ENCODE measurements at regions not wholly inside any gene's neighbourhood (a gene's known extent, or its start where the extent isn't known, plus 50 kb on each side); places are given as distances from the start of the nearest gene placed in this dataset.

DNA sequence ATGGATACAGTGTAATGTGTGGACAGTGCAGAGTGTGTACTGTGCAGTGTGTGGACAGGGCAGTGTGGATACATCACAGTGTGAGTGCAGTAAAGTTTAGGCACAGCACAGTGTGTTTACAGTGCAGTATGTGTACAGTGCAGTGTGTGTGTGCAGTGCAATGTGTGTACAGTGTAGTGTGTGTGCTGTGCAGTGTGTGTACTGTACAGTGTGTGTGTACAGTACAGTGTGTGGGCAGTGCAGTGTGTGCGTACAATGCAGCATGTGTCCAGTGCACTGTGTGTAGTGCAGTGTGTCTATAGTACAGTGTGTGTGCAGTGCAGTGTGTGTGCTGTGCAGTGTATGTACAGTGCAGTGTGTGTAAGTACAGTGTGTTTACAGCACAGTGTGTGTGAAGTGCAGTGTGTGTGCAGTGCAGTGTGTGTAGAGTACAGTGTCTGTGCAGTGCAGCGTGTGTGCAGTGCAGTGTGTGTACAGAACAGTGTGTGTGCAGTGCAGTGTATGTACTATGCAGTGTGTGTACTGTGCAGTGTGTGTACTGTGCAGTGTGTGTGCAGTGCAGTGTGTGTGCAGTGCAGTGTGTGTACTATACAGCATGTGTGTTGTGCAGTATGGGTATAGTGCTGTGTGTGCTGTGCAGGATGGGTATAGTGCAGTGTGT, 385.2 kb downstream of the KIF16B start:
- intact Hi-C loops (cut with DNase I, micrococcal nuclease): no loop called here
- Histone ChIP-seq H3K9me3 (no peaks in the 10 kb centered on the region), H3K36me3 (ENCODE audit: low read depth) (no peaks in the 10 kb centered on the region), H3K4me1 (ENCODE audit: low read depth) (no peaks in the 10 kb centered on the region), H3K4me3 (no peak overlapping the region)
- DNase-seq: no peak
- TF ChIP-seq, protein P1, sequence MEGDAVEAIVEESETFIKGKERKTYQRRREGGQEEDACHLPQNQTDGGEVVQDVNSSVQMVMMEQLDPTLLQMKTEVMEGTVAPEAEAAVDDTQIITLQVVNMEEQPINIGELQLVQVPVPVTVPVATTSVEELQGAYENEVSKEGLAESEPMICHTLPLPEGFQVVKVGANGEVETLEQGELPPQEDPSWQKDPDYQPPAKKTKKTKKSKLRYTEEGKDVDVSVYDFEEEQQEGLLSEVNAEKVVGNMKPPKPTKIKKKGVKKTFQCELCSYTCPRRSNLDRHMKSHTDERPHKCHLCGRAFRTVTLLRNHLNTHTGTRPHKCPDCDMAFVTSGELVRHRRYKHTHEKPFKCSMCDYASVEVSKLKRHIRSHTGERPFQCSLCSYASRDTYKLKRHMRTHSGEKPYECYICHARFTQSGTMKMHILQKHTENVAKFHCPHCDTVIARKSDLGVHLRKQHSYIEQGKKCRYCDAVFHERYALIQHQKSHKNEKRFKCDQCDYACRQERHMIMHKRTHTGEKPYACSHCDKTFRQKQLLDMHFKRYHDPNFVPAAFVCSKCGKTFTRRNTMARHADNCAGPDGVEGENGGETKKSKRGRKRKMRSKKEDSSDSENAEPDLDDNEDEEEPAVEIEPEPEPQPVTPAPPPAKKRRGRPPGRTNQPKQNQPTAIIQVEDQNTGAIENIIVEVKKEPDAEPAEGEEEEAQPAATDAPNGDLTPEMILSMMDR (IDR thresholded peaks at IDR 0.05): no peak
- peak; percentile 23 for ATAC-seq

DNA sequence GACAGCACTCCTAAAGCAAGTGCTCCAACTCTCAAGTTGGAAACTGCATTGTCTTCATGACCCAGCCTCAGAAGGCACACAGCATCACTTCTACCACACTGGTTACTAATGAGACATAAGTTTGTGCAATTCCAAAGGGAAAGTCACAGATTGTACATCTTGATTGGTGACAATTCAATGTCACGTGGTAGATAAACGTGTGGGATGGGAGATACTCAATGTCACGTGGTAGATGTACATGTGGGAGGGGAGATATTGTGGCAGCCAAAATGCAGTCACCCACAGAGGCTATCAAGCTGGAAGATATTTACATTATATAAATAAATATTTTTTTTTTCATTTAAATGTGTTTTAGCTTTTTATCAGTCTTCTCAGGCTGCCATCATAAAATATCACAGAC, 393.3 kb downstream of the KIF16B start:
- intact Hi-C loops (cut with DNase I, micrococcal nuclease): no loop called here
- no peak overlapping the region for H3K4me3 ChIP-seq
- no peaks in the 10 kb centered on the region for H3K9me3 ChIP-seq
- no peak for DNase-seq
- no peaks in the 10 kb centered on the region for H3K36me3 ChIP-seq (ENCODE audit: low read depth)
- H3K4me1 ChIP-seq (ENCODE audit: low read depth): no peaks in the 10 kb centered on the region
- TF ChIP-seq, protein P1 (IDR thresholded peaks at IDR 0.05): no peak
- ATAC-seq: no peak

DNA sequence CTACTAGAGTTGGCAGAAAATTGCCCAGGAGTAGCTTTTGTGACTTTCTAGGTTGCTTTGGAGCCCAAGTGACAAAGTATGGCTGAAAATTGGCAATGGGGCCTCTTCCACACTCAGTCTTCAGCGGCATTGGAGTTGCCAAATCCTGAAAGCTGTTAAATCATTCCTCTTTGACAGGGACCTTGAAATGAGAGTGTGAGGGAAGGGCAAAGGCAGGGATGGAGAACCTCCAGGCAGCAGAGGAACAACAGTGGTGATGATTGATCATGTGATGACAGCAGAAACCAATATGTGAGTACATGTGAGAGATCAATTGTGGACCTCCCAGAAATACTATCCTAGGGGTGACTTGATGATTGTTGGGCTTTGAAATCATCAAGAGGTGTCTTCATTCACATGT, 393.9 kb downstream of the KIF16B start:
- no peaks in the 10 kb centered on the region for H3K4me1 ChIP-seq (ENCODE audit: low read depth)
- H3K36me3 ChIP-seq (ENCODE audit: low read depth): no peaks in the 10 kb centered on the region
- DNase-seq (no peak), ATAC-seq (no peak)
- H3K9me3 ChIP-seq: no peaks in the 10 kb centered on the region
- intact Hi-C loops (cut with DNase I, micrococcal nuclease): no loop called here
- no peak overlapping the region for H3K4me3 ChIP-seq
- TF ChIP-seq, protein P1 (IDR thresholded peaks at IDR 0.05): no peak

DNA sequence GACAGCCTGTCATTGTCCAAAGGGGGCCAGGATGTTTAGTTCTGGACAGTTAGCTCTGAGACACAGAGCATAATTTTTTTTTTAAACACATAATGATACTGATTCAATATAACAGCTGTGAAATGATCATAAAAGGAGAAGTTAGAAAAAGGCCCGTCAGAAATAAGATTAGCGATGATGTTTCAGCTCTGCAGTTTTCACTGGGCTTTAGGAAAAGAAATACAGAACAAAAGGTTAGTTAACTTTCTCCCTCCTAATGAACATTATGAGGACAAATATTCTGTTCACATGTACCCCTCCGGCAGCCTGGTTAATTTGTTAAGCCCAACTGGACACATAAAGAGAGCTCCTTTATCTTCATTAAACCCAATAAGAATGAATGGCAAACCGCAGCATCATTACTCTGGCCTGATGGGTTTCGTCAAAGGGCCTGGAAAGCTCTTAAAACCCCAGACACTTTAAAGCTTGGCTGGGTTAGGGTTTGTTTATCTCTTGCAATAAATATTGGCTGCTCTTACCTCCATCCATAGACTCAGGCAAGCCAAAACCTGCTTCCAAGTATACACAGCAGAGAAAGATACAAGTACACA, 394.6 kb downstream of the KIF16B start:
- TF ChIP-seq, protein P1 (IDR thresholded peaks at IDR 0.05): no peak
- H3K36me3 ChIP-seq (ENCODE audit: low read depth): no peaks in the 10 kb centered on the region
- no peaks in the 10 kb centered on the region for H3K9me3 ChIP-seq
- peak in 1 of 3 donors; percentile 4 for DNase-seq
- intact Hi-C loops (cut with DNase I, micrococcal nuclease): no loop called here
- no peaks in the 10 kb centered on the region for H3K4me1 ChIP-seq (ENCODE audit: low read depth)
- no peak overlapping the region for H3K4me3 ChIP-seq
- no peak for ATAC-seq

DNA sequence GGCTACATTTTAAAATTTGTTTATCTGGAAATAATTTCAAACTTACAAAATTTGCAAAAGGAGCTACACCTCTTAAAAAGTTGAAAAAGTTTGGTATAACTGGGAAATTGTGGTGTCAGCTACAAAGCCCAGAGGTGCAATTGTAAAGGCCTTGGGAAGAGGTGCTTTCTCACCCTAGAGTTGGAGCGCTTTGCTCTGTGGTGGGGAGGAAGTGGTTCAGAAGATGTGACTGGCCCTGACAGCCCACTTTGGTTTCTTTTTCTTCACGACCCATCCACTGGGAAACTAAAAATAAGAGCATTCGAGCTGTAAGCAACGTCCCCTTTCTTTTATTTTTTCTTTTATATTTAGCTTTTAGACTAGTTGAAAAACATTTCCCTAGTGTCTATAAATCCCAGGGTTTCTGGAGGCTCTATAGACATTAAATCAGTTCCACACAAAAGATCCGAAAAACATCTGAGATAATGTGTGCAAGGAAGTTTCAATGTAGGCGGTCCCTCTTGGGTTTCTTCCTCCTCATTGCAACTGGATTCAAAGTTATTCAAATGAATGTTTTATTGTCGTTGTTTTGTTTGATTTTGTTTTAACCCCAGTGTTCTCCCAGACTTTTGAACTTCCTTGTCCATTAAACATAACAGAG, 397.8 kb downstream of the KIF16B start:
- DNase-seq (no peak), ATAC-seq (no peak)
- Histone ChIP-seq H3K4me1 (ENCODE audit: low read depth) (no peaks in the 10 kb centered on the region), H3K36me3 (ENCODE audit: low read depth) (no peaks in the 10 kb centered on the region), H3K4me3 (no peak overlapping the region), H3K9me3 (no peaks in the 10 kb centered on the region)
- intact Hi-C loops (cut with DNase I, micrococcal nuclease): no loop called here
- TF ChIP-seq, protein P1 (IDR thresholded peaks at IDR 0.05): no peak

Data from mucosa of descending colon (tissue), 3 donors.